PFSK-1 (cell line): ENCODE measurements at regions not wholly inside any gene's neighbourhood (a gene's known extent, or its start where the extent isn't known, plus 50 kb on each side); places are given as distances from the start of the nearest gene placed in this dataset.

Experiments
- FOXP2 ChIP-seq: optimal IDR thresholded peaks from 2 replicates; pipeline ENCODE3; 2011; ENCODE audit warnings: borderline replicate concordance, control low read depth, inconsistent platforms; ENCODE audit not compliant: insufficient read depth; ENCODE audit errors: extremely low read length, extremely low read depth
- POLR2AphosphoS5 ChIP-seq: IDR thresholded peaks from 2 replicates; pipeline ENCODE4 v1.6.1; 2012; ENCODE audit warnings: low read depth, mild to moderate bottlenecking, control low read depth, low read length, moderate library complexity
- SIN3A ChIP-seq: IDR thresholded peaks from 2 replicates; pipeline ENCODE4 v1.6.1; 2012; ENCODE audit warnings: mild to moderate bottlenecking, low read length, moderate library complexity, borderline replicate concordance; ENCODE audit not compliant: insufficient read depth
- TAF1 ChIP-seq: IDR thresholded peaks from 2 replicates; pipeline ENCODE4 v1.6.1; 2012; ENCODE audit warnings: low read length, control low read depth, borderline replicate concordance; ENCODE audit not compliant: insufficient read depth
- TF ChIP-seq, protein P1 (sequence below), 2 experiments: IDR thresholded peaks; 2 replicates each; pipeline versions ENCODE4 v1.6.1 to v1.8.0; 2011 to 2012; ENCODE audit warnings: low read depth in 2 of 2, low read length in 2 of 2, control low read depth in 1 of 2, inconsistent platforms in 1 of 2, mild to moderate bottlenecking in 1 of 2, moderate library complexity in 1 of 2; ENCODE audit not compliant: insufficient read depth in 1 of 2

DNA sequence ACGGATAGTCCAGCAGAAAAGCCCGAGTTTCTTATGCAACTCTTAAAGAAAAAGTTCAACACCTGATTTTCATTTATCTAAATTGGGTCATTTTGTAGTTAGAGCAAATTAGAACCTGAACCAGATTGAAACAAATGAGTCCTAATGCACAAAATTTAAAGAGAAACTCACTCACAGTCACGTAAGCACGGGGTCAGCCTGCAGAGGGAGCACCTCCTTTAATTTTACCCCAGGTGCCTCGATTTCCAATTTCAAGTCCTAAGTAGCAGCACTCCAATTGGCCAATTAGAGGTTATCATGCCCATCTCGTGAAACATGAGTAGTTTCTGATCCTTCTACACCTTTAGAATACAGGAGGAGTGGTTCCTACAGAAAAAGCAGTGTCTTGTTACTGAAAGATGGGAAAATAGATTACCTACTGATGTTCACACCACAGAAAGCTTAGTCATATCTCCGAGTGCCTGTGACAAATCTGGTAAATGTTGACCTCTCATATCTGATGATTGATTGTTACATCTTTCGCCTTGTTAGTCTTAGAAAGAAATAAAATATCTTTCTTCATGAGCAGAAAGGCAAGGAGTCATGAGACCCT is 1929.8 kb upstream of the LRRTM1 start:
- no peak for TF ChIP-seq TAF1
- TF ChIP-seq, protein P1, sequence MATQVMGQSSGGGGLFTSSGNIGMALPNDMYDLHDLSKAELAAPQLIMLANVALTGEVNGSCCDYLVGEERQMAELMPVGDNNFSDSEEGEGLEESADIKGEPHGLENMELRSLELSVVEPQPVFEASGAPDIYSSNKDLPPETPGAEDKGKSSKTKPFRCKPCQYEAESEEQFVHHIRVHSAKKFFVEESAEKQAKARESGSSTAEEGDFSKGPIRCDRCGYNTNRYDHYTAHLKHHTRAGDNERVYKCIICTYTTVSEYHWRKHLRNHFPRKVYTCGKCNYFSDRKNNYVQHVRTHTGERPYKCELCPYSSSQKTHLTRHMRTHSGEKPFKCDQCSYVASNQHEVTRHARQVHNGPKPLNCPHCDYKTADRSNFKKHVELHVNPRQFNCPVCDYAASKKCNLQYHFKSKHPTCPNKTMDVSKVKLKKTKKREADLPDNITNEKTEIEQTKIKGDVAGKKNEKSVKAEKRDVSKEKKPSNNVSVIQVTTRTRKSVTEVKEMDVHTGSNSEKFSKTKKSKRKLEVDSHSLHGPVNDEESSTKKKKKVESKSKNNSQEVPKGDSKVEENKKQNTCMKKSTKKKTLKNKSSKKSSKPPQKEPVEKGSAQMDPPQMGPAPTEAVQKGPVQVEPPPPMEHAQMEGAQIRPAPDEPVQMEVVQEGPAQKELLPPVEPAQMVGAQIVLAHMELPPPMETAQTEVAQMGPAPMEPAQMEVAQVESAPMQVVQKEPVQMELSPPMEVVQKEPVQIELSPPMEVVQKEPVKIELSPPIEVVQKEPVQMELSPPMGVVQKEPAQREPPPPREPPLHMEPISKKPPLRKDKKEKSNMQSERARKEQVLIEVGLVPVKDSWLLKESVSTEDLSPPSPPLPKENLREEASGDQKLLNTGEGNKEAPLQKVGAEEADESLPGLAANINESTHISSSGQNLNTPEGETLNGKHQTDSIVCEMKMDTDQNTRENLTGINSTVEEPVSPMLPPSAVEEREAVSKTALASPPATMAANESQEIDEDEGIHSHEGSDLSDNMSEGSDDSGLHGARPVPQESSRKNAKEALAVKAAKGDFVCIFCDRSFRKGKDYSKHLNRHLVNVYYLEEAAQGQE (IDR thresholded peaks at IDR 0.05; ENCODE audit: insufficient read depth in 1 of 2, low read depth in 2 of 2, low read length in 2 of 2), result no peak
- TF ChIP-seq SIN3A, result no peak
- no peak for TF ChIP-seq POLR2AphosphoS5
- no peak for TF ChIP-seq FOXP2

DNA sequence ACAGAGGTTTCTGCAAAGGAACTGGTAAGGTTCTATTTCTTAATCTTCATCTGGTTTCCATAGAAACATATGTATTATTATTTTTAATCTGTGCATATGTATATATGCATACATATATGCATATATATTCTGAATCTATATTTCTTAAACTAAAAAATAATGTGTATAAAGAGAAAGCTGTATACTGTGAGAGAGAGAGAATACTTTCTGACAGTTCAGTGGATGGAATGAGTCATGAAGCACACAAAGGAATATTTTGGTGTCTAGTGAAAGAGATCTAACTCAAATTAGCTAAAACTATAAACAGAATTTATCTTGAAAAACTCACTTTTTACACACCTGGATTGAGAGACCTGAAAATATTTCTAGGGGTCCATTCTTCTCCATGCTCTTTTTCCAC is 1929.3 kb upstream of the LRRTM1 start:
- TF ChIP-seq FOXP2, result no peak

DNA sequence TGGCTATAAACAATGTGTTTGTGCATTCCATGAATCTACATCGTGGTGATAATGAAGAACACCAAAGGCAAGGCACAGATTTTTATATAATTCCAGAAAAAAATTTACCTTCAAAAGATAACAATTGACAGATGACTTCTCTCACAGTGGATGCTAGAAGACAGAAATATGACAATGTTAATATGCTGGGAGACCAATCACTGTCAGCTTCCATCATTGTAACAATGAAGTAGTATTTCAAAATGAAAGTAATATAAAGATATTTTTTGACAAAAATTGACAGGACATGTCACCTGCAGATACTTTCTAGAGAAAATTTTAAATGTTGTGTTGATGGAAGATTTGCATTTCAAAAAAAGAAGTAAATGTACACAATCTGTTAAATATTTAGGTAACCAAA is 1925.9 kb upstream of the LRRTM1 start:
- TF ChIP-seq POLR2AphosphoS5, result no peak
- no peak for TF ChIP-seq TAF1
- TF ChIP-seq FOXP2, result no peak
- TF ChIP-seq SIN3A, result no peak
- TF ChIP-seq, protein P1 (IDR thresholded peaks at IDR 0.05; ENCODE audit: insufficient read depth in 1 of 2, low read depth in 2 of 2, low read length in 2 of 2), result no peak

DNA sequence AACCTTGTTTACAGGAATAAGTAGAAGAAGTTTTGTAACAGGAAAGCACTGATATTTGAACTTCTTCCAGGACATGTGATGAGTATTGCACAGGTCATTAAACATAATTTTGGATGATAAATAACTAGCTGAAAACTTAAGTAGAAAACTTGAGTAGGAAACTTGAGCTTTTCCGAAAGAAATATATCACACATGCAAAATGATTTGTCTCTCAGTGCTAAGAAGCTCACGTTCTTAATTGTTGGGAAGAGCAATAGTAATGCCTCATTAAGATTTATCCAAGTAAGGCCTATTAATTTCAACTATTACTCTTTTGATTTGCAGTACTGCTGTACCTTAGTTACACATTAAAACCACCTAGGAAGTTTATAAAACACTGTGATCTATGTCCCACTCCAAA is 1921.9 kb upstream of the LRRTM1 start:
- TF ChIP-seq, protein P1 (IDR thresholded peaks at IDR 0.05; ENCODE audit: insufficient read depth in 1 of 2, low read depth in 2 of 2, low read length in 2 of 2), result no peak
- TF ChIP-seq SIN3A (no peak), TAF1 (no peak), POLR2AphosphoS5 (no peak), FOXP2 (no peak)

DNA sequence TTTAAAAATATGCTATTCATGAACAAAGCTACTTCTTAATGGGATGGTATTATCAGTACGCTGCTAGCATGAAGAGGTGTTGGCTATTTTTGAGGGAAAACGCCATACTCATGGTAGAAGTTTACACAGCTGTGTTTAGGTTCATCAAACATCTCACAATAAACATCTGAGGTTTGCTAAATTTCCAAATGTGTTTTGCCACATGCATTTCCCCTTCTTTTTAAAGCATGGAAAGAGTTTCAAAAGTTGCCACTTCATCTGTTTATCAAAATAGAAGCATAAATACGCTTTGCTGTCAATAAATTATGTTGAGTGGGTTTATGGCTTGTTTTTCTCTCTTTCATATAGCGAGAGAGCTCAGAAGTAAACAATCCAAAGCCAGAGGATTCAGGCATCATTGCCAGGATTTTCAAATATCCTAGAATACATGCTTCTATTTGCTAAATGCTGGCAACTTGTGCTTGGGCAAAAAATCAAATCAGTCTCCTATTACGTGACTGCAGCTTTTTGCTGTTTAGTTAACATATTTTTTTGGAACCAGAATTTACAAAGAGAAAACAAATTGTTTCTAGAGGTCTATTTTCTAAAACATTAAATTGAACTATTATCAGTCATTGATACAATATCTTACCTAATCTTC is 1919.9 kb upstream of the LRRTM1 start:
- TF ChIP-seq SIN3A (no peak), TAF1 (no peak), FOXP2 (no peak), POLR2AphosphoS5 (no peak)
- TF ChIP-seq, protein P1 (IDR thresholded peaks at IDR 0.05; ENCODE audit: insufficient read depth in 1 of 2, low read depth in 2 of 2, low read length in 2 of 2), result no peak
